Astrocyte (in vitro differentiated cells and primary cell): ENCODE measurements at regions not wholly inside any gene's neighbourhood (a gene's known extent, or its start where the extent isn't known, plus 50 kb on each side); places are given as distances from the start of the nearest gene placed in this dataset.

Experiments
- DNase-seq: peaks from one replicate; pipeline ENCODE4 v3.0.0-alpha.2; 2010; ENCODE audit warnings: low read depth
- FAIRE-seq: peaks from 2 replicates; lab custom pipeline; 2011; peaks lifted over from hg19 to GRCh38; lab: Jason Lieb, UNC
- H2AFZ ChIP-seq: 2 replicates; pipeline ENCODE4 v1.6.0; 2012; ENCODE audit warnings: low read depth, low read length, inconsistent platforms
- H3K27ac ChIP-seq: 2 replicates; pipeline ENCODE4 v1.5.1; 2011; ENCODE audit warnings: low read depth, low read length, inconsistent platforms
- H3K27me3 ChIP-seq: 2 replicates; pipeline ENCODE4 v1.6.0; 2011; ENCODE audit warnings: low read length, inconsistent platforms; ENCODE audit not compliant: insufficient read depth
- H3K36me3 ChIP-seq: 2 replicates; pipeline ENCODE4 v1.5.1; 2011; ENCODE audit warnings: low read length, inconsistent platforms; ENCODE audit not compliant: insufficient read depth
- H3K4me1 ChIP-seq: 2 replicates; pipeline ENCODE4 v1.5.1; 2011; ENCODE audit warnings: low read length, inconsistent platforms; ENCODE audit not compliant: insufficient read depth
- H3K4me2 ChIP-seq: 2 replicates; pipeline ENCODE4 v1.6.0; 2012; ENCODE audit warnings: low read length, inconsistent platforms
- H3K4me3 ChIP-seq: 2 replicates; pipeline ENCODE4 v1.5.1; 2011; ENCODE audit warnings: low read depth, mild to moderate bottlenecking, low read length, inconsistent platforms; ENCODE audit not compliant: insufficient read depth
- H3K79me2 ChIP-seq: 2 replicates; pipeline ENCODE4 v1.6.0; 2012; ENCODE audit warnings: mild to moderate bottlenecking, low read length, inconsistent platforms; ENCODE audit not compliant: insufficient read depth
- H3K9ac ChIP-seq: 2 replicates; pipeline ENCODE4 v1.6.0; 2012; ENCODE audit warnings: mild to moderate bottlenecking, low read length, inconsistent platforms
- H3K9me3 ChIP-seq: 2 replicates; pipeline ENCODE4 v1.5.1; 2012; ENCODE audit warnings: low read depth, mild to moderate bottlenecking, low read length, inconsistent platforms; ENCODE audit not compliant: insufficient read depth
- H4K20me1 ChIP-seq: 2 replicates; pipeline ENCODE4 v1.6.0; 2012; ENCODE audit warnings: low read length, inconsistent platforms; ENCODE audit not compliant: insufficient read depth
- H3K27ac Mint-ChIP-seq: one replicate; pipeline ENCODE4 v1.8.0; 2021; ENCODE audit warnings: mild to moderate bottlenecking, mixed read lengths; ENCODE audit not compliant: unreplicated experiment
- H3K27me3 Mint-ChIP-seq: one replicate; pipeline ENCODE4 v1.8.0; 2021; ENCODE audit warnings: low read depth, mixed read lengths; ENCODE audit not compliant: unreplicated experiment
- H3K36me3 Mint-ChIP-seq: one replicate; pipeline ENCODE4 v1.8.0; 2021; ENCODE audit warnings: low read depth, mixed read lengths; ENCODE audit not compliant: unreplicated experiment
- H3K4me1 Mint-ChIP-seq: one replicate; pipeline ENCODE4 v1.8.0; 2021; ENCODE audit warnings: low read depth, mixed read lengths; ENCODE audit not compliant: unreplicated experiment
- H3K4me3 Mint-ChIP-seq: one replicate; pipeline ENCODE4 v1.8.0; 2021; ENCODE audit warnings: mild to moderate bottlenecking, moderate library complexity, mixed read lengths; ENCODE audit not compliant: unreplicated experiment
- H3K9me3 Mint-ChIP-seq: one replicate; pipeline ENCODE4 v1.8.0; 2021; ENCODE audit warnings: mild to moderate bottlenecking, mixed read lengths; ENCODE audit not compliant: unreplicated experiment
- EZH2 ChIP-seq: IDR thresholded peaks from 2 replicates; pipeline ENCODE4 v1.6.1; 2012; ENCODE audit warnings: mild to moderate bottlenecking, low read length, inconsistent platforms; ENCODE audit not compliant: insufficient read depth
- TF ChIP-seq, protein P1 (sequence below): IDR thresholded peaks from 2 replicates; pipeline ENCODE4 v1.5.1; 2011; ENCODE audit warnings: low read depth, mild to moderate bottlenecking, inconsistent platforms, low read length, moderate library complexity; ENCODE audit not compliant: insufficient read depth

DNA sequence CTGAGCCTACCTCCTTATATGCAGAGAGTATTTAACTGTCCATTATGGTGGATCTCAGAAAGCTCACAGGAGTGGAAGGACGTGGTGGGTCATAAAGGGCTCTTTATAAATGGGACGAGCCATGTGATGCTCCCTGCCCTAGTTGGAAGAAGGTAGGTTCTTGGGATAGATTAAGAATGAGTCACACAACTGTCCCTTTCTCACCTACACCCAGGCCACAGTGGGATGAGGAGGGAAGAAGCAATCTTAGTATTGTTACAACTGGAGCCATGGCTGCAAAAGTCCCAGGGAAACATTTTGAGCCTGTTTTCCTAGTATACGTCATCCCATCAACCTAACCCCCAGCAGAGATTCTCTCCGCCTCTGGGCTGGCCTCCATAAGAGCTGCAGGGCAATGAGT lies 229.9 kb downstream of the TTC32 start:
- no peak for FAIRE-seq
- Histone ChIP-seq H3K4me2 (no peak overlapping the region), H3K9ac (no peak overlapping the region), H3K4me1 (peaks cover 8% of the 10 kb centered on the region), H3K36me3 (no peaks in the 10 kb centered on the region), H3K79me2 (no peaks in the 10 kb centered on the region), H3K9me3 (no peaks in the 10 kb centered on the region), H4K20me1 (no peaks in the 10 kb centered on the region), H3K4me3 (no peak overlapping the region), H3K27me3 (no peaks in the 10 kb centered on the region), H2AFZ (no peak overlapping the region), H3K27ac (no peak overlapping the region)
- Mint-ChIP-seq H3K4me1 (peaks cover 15% of the 10 kb centered on the region), H3K27ac (no peak overlapping the region), H3K9me3 (no peaks in the 10 kb centered on the region), H3K36me3 (no peaks in the 10 kb centered on the region), H3K27me3 (peaks cover 9% of the 10 kb centered on the region), H3K4me3 (no peak overlapping the region)
- TF ChIP-seq EZH2: no peak
- TF ChIP-seq, protein P1, sequence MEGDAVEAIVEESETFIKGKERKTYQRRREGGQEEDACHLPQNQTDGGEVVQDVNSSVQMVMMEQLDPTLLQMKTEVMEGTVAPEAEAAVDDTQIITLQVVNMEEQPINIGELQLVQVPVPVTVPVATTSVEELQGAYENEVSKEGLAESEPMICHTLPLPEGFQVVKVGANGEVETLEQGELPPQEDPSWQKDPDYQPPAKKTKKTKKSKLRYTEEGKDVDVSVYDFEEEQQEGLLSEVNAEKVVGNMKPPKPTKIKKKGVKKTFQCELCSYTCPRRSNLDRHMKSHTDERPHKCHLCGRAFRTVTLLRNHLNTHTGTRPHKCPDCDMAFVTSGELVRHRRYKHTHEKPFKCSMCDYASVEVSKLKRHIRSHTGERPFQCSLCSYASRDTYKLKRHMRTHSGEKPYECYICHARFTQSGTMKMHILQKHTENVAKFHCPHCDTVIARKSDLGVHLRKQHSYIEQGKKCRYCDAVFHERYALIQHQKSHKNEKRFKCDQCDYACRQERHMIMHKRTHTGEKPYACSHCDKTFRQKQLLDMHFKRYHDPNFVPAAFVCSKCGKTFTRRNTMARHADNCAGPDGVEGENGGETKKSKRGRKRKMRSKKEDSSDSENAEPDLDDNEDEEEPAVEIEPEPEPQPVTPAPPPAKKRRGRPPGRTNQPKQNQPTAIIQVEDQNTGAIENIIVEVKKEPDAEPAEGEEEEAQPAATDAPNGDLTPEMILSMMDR: no peak
- DNase-seq: no peak

DNA sequence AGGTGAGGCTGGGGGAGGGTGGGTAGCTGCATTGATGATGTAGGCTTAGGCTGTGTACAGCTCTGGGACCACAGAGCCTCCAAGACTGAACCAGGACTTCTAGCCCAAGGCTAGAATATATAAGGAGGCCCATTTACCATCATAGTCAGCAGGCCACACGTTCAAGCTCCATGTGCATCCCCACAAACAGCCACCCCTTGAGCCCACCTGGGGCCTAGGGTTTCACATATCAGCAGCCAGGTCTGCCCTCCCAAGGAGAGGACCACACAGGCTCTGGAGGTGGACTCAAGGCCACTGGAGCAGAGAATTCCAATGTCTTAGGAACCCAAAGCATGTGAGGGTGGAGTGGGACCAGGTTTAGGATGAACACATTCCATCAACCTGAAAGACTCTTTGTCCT lies 230.5 kb downstream of the TTC32 start:
- no peaks in the 10 kb centered on the region for H3K36me3 Mint-ChIP-seq
- H3K27ac Mint-ChIP-seq: no peak overlapping the region
- Histone ChIP-seq H3K4me1 (peaks cover 8% of the 10 kb centered on the region), H3K27me3 (no peaks in the 10 kb centered on the region), H3K27ac (no peak overlapping the region), H3K4me2 (no peak overlapping the region), H3K4me3 (no peak overlapping the region), H3K79me2 (no peaks in the 10 kb centered on the region), H3K9ac (no peak overlapping the region), H2AFZ (no peak overlapping the region), H3K9me3 (no peaks in the 10 kb centered on the region), H4K20me1 (no peaks in the 10 kb centered on the region), H3K36me3 (no peaks in the 10 kb centered on the region)
- peaks cover 9% of the 10 kb centered on the region for H3K27me3 Mint-ChIP-seq
- FAIRE-seq (no peak), DNase-seq (no peak)
- no peaks in the 10 kb centered on the region for H3K9me3 Mint-ChIP-seq
- no peak overlapping the region for H3K4me3 Mint-ChIP-seq
- peaks cover 15% of the 10 kb centered on the region for H3K4me1 Mint-ChIP-seq
- no peak for TF ChIP-seq EZH2
- TF ChIP-seq, protein P1: no peak

DNA sequence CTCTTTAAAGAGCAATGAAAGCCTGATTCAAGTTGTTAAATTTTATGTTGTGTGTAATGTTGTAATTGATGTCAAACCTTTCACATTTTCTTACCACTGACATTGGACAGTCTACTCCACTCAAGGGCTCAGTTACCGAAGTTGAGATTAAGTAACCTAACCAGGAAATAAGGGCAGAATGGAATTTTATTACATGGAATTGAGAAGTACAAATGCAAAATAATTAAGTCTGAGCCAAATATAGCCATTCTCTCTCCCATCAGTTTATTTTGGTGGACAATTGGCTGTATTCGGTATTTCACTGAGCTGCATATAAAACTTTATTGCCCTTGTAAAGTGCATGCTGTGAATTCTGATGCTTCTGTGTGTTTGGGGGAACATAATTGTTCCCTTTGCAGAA lies 231.5 kb downstream of the TTC32 start:
- Histone ChIP-seq H3K4me2 (no peak overlapping the region), H3K4me3 (no peak overlapping the region), H3K9ac (no peak overlapping the region), H2AFZ (no peak overlapping the region), H3K79me2 (no peaks in the 10 kb centered on the region), H3K27me3 (no peaks in the 10 kb centered on the region), H3K4me1 (peaks cover 8% of the 10 kb centered on the region), H3K9me3 (no peaks in the 10 kb centered on the region), H3K27ac (no peak overlapping the region), H3K36me3 (no peaks in the 10 kb centered on the region), H4K20me1 (no peaks in the 10 kb centered on the region)
- H3K27me3 Mint-ChIP-seq: peaks cover 7% of the 10 kb centered on the region
- no peak overlapping the region for H3K27ac Mint-ChIP-seq
- no peaks in the 10 kb centered on the region for H3K9me3 Mint-ChIP-seq
- DNase-seq (no peak), FAIRE-seq (no peak)
- no peak for TF ChIP-seq EZH2
- TF ChIP-seq, protein P1: no peak
- no peak overlapping the region for H3K4me3 Mint-ChIP-seq
- no peaks in the 10 kb centered on the region for H3K36me3 Mint-ChIP-seq
- peaks cover 15% of the 10 kb centered on the region for H3K4me1 Mint-ChIP-seq
